WTC11 (cell line): ENCODE measurements at regions not wholly inside any gene's neighbourhood (a gene's known extent, or its start where the extent isn't known, plus 50 kb on each side); places are given as distances from the start of the nearest gene placed in this dataset.

Experiments
- ATAC-seq: fragments of 200-7000 bp; cut with Tn5 transposase; 2 replicates; pipeline ENCODE4 v1.10.0; 2021; ENCODE audit warnings: mild to moderate bottlenecking, moderate library complexity
- CTCF ChIA-PET: fragments of 300-600 bp; sonication (Branson Sonifier 250); formaldehyde crosslinking; loops from one replicate; lab custom pipeline; 2021; ENCODE audit warnings: antibody characterized with exemption; lab: Charles Lee
- POLR2A ChIA-PET: fragments of 350-600 bp; sonication (Branson Sonifier 250); formaldehyde crosslinking; loops from one replicate; lab custom pipeline; 2021; ENCODE audit warnings: antibody characterized with exemption; lab: Charles Lee
- DNase-seq: peaks from one replicate; pipeline ENCODE4 v3.0.0; 2021; ENCODE audit warnings: low spot score
- H3K27ac Mint-ChIP-seq: 2 replicates; pipeline ENCODE4 v1.8.0; 2021; ENCODE audit warnings: mixed read lengths
- H3K27me3 Mint-ChIP-seq: 2 replicates; pipeline ENCODE4 v1.8.0; 2021; ENCODE audit warnings: low read depth, mild to moderate bottlenecking, moderate library complexity, mixed read lengths
- H3K36me3 Mint-ChIP-seq: 2 replicates; pipeline ENCODE4 v1.8.0; 2021; ENCODE audit warnings: mixed read lengths
- H3K4me1 Mint-ChIP-seq: 2 replicates; pipeline ENCODE4 v1.8.0; 2022; ENCODE audit warnings: mixed read lengths
- H3K4me3 Mint-ChIP-seq: 2 replicates; pipeline ENCODE4 v1.8.0; 2021; ENCODE audit warnings: mild to moderate bottlenecking, moderate library complexity, mixed read lengths
- H3K9me3 Mint-ChIP-seq: 2 replicates; pipeline ENCODE4 v1.8.0; 2021; ENCODE audit warnings: mixed read lengths
- ATF1 ChIP-seq: sonication (generic); formaldehyde crosslinking; IDR thresholded peaks from 2 replicates; pipeline ENCODE4 v1.8.1; 2023; ENCODE audit warnings: mild to moderate bottlenecking, moderate library complexity, missing genetic modification reagents
- ERG ChIP-seq: fragments of 250-450 bp; sonication (Bioruptor Pico); IDR thresholded peaks from 2 replicates; pipeline ENCODE4 v1.8.0; 2021; ENCODE audit warnings: mild to moderate bottlenecking
- ESRRA ChIP-seq: sonication (generic); formaldehyde crosslinking; IDR thresholded peaks from 2 replicates; pipeline ENCODE4 v1.8.1; 2022; ENCODE audit warnings: mild to moderate bottlenecking, missing genetic modification reagents, borderline replicate concordance
- ETV6 ChIP-seq: sonication (generic); formaldehyde crosslinking; IDR thresholded peaks from 2 replicates; pipeline ENCODE4 v1.8.1; 2022; ENCODE audit warnings: mild to moderate bottlenecking, missing genetic modification reagents
- FOXK1 ChIP-seq: sonication (generic); formaldehyde crosslinking; IDR thresholded peaks from 2 replicates; pipeline ENCODE4 v1.8.0; 2022; ENCODE audit warnings: mild to moderate bottlenecking, moderate library complexity, missing genetic modification reagents
- FOXP4 ChIP-seq: sonication (generic); formaldehyde crosslinking; IDR thresholded peaks from 2 replicates; pipeline ENCODE4 v1.8.0; 2022; ENCODE audit warnings: mild to moderate bottlenecking, missing genetic modification reagents
- GABPB1 ChIP-seq: sonication (generic); formaldehyde crosslinking; IDR thresholded peaks from 2 replicates; pipeline ENCODE4 v1.8.1; 2023; ENCODE audit warnings: mild to moderate bottlenecking, missing genetic modification reagents
- GTF2I ChIP-seq: fragments of 250-450 bp; sonication (Bioruptor Pico); conservative IDR thresholded peaks from 2 replicates; pipeline ENCODE4 v1.4.0; 2021; ENCODE audit warnings: mild to moderate bottlenecking
- IRF2 ChIP-seq: sonication (generic); formaldehyde crosslinking; IDR thresholded peaks from 2 replicates; pipeline ENCODE4 v1.8.0; 2022; ENCODE audit warnings: low read depth, missing genetic modification reagents, borderline replicate concordance
- JAZF1 ChIP-seq: fragments of 250-450 bp; sonication (Bioruptor Pico); IDR thresholded peaks from 2 replicates; pipeline ENCODE4 v1.9.0; 2021; ENCODE audit warnings: moderate library complexity, mild to moderate bottlenecking, inconsistent platforms
- NFE2L1 ChIP-seq: sonication (generic); formaldehyde crosslinking; IDR thresholded peaks from 2 replicates; pipeline ENCODE4 v1.8.1; 2023; ENCODE audit warnings: missing genetic modification reagents
- NR1H2 ChIP-seq: sonication (generic); formaldehyde crosslinking; IDR thresholded peaks from 2 replicates; pipeline ENCODE4 v1.9.0; 2021; ENCODE audit warnings: mild to moderate bottlenecking, moderate library complexity, missing genetic modification reagents
- STAT6 ChIP-seq: sonication (generic); formaldehyde crosslinking; conservative IDR thresholded peaks from 2 replicates; pipeline ENCODE4 v1.8.1; 2023; ENCODE audit warnings: mild to moderate bottlenecking, low read depth, missing genetic modification reagents, moderate library complexity
- TEAD4 ChIP-seq: sonication (generic); formaldehyde crosslinking; IDR thresholded peaks from 2 replicates; pipeline ENCODE4 v1.8.0; 2022; ENCODE audit warnings: mild to moderate bottlenecking, missing genetic modification reagents
- USF1 ChIP-seq: sonication (generic); formaldehyde crosslinking; IDR thresholded peaks from 2 replicates; pipeline ENCODE4 v1.8.0; 2022; ENCODE audit warnings: mild to moderate bottlenecking, missing genetic modification reagents
- ZNF121 ChIP-seq: sonication (generic); formaldehyde crosslinking; IDR thresholded peaks from 2 replicates; pipeline ENCODE4 v1.8.0; 2023; ENCODE audit warnings: missing genetic modification reagents
- ZNF138 ChIP-seq: sonication (generic); formaldehyde crosslinking; conservative IDR thresholded peaks from 2 replicates; pipeline ENCODE4 v1.8.1; 2022; ENCODE audit warnings: mild to moderate bottlenecking, moderate library complexity, missing genetic modification reagents
- ZNF317 ChIP-seq: sonication (generic); formaldehyde crosslinking; IDR thresholded peaks from 2 replicates; pipeline ENCODE4 v1.8.1; 2023; ENCODE audit warnings: low read depth, mild to moderate bottlenecking, moderate library complexity, missing genetic modification reagents, borderline replicate concordance
- ZNF423 ChIP-seq: fragments of 250-450 bp; sonication (Bioruptor Pico); IDR thresholded peaks from 2 replicates; pipeline ENCODE4 v2.1.2; 2022; ENCODE audit warnings: mild to moderate bottlenecking, moderate library complexity
- TF ChIP-seq, protein P1 (sequence below): sonication (generic); formaldehyde crosslinking; IDR thresholded peaks from 2 replicates; pipeline ENCODE4 v1.8.1; 2022; ENCODE audit warnings: mild to moderate bottlenecking, missing genetic modification reagents, moderate library complexity, borderline replicate concordance
- TF ChIP-seq, protein P2 (sequence below): fragments of 250-450 bp; sonication (Bioruptor Pico); IDR thresholded peaks from 2 replicates; pipeline ENCODE4 v1.9.0; 2021; ENCODE audit warnings: moderate library complexity, mild to moderate bottlenecking, inconsistent platforms, borderline replicate concordance

GRCh38 chr7:126040114-126041045 lies 1110.8 kb upstream of the POT1 start:
- DNase-seq (peak; percentile 26), ATAC-seq (peak; percentile 70)
- H3K9me3 Mint-ChIP-seq = no peaks in the 10 kb centered on the region
- peaks cover 48% of the 10 kb centered on the region for H3K4me1 Mint-ChIP-seq
- H3K27me3 Mint-ChIP-seq = no peaks in the 10 kb centered on the region
- H3K36me3 Mint-ChIP-seq = peaks cover 43% of the 10 kb centered on the region
- CTCF ChIA-PET = no interaction called here
- no peak overlapping the region for H3K4me3 Mint-ChIP-seq
- no peak overlapping the region for H3K27ac Mint-ChIP-seq
- 0 out of 2 replicates have a peak, but pooled peaks have one; percentile 69 for TF ChIP-seq ESRRA
- no peak for TF ChIP-seq JAZF1
- TF ChIP-seq ZNF121 (CRISPR knock-in tag) = no peak
- TF ChIP-seq ZNF317 = no peak
- TF ChIP-seq ERG (CRISPR knock-in tag) = no peak
- TF ChIP-seq ZNF138 (CRISPR knock-in tag) = 0 out of 2 replicates have a peak, but pooled peaks have one; percentile 8
- no peak for TF ChIP-seq TEAD4 (CRISPR knock-in tag)
- TF ChIP-seq ATF1 = no peak
- TF ChIP-seq NFE2L1 (CRISPR knock-in tag) = no peak
- no peak for TF ChIP-seq GTF2I
- TF ChIP-seq, protein P1, sequence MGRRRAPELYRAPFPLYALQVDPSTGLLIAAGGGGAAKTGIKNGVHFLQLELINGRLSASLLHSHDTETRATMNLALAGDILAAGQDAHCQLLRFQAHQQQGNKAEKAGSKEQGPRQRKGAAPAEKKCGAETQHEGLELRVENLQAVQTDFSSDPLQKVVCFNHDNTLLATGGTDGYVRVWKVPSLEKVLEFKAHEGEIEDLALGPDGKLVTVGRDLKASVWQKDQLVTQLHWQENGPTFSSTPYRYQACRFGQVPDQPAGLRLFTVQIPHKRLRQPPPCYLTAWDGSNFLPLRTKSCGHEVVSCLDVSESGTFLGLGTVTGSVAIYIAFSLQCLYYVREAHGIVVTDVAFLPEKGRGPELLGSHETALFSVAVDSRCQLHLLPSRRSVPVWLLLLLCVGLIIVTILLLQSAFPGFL (CRISPR knock-in tag) = no peak
- TF ChIP-seq, protein P2, sequence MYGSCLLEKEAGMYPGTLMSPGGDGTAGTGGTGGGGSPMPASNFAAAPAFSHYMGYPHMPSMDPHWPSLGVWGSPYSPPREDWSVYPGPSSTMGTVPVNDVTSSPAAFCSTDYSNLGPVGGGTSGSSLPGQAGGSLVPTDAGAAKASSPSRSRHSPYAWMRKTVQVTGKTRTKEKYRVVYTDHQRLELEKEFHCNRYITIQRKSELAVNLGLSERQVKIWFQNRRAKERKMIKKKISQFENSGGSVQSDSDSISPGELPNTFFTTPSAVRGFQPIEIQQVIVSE (CRISPR knock-in tag) = no peak
- no peak; the same call in 1 of the 2 replicates for TF ChIP-seq ETV6 (CRISPR knock-in tag)
- no peak for TF ChIP-seq STAT6 (CRISPR knock-in tag)
- TF ChIP-seq GABPB1 (CRISPR knock-in tag) = no peak
- no peak for TF ChIP-seq NR1H2
- TF ChIP-seq USF1 (CRISPR knock-in tag) = no peak
- TF ChIP-seq ZNF423 (CRISPR knock-in tag) = no peak
- TF ChIP-seq IRF2 (CRISPR knock-in tag) = no peak
- TF ChIP-seq FOXK1 (CRISPR knock-in tag) = no peak
- TF ChIP-seq FOXP4 (CRISPR knock-in tag) = 0 out of 2 replicates have a peak, but pooled peaks have one; percentile 19
- POLR2A ChIA-PET = no interaction called here
